ENCODE measurements at regions not wholly inside any gene's neighbourhood (a gene's known extent, or its start where the extent isn't known, plus 50 kb on each side); places are given as distances from the start of the nearest gene placed in this dataset.

DNA sequence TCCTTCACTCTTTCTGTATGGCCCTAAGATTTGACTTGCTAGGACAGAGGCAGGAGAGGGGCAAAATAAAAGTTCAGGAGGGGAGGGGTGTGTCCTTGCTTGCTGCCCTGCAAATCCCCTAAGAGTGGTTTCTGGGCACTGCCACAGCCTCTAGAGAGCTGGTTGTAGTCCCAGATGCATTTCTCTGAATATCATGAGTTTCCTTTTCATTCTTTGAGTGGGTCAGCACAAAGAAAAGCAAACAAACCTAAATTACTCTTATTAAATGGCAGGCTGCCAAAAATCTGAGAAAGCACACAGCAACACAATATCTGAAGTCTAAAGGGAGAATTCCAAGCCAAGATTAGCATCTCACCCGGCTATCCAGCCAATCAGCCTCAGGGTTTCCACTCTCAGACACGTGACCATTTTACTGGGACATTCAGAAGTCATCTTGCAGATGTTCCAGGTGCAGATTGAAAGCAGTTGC lies 919.3 kb downstream of the TUSC7 start:
- no peaks in the 10 kb centered on the region for H3K4me1 ChIP-seq (ENCODE audit: insufficient read depth, low read length)
- H3K36me3 ChIP-seq (ENCODE audit: insufficient read depth, low read length): no peaks in the 10 kb centered on the region
- no peak overlapping the region for H3K9ac ChIP-seq (ENCODE audit: low read depth, low read length)
- H3K9me3 ChIP-seq (ENCODE audit: insufficient read depth, low read length, severe bottlenecking): no peaks in the 10 kb centered on the region
- no peaks in the 10 kb centered on the region for H3K27me3 ChIP-seq (ENCODE audit: insufficient read depth, low read length, poor library complexity)
- TF ChIP-seq, protein P1, sequence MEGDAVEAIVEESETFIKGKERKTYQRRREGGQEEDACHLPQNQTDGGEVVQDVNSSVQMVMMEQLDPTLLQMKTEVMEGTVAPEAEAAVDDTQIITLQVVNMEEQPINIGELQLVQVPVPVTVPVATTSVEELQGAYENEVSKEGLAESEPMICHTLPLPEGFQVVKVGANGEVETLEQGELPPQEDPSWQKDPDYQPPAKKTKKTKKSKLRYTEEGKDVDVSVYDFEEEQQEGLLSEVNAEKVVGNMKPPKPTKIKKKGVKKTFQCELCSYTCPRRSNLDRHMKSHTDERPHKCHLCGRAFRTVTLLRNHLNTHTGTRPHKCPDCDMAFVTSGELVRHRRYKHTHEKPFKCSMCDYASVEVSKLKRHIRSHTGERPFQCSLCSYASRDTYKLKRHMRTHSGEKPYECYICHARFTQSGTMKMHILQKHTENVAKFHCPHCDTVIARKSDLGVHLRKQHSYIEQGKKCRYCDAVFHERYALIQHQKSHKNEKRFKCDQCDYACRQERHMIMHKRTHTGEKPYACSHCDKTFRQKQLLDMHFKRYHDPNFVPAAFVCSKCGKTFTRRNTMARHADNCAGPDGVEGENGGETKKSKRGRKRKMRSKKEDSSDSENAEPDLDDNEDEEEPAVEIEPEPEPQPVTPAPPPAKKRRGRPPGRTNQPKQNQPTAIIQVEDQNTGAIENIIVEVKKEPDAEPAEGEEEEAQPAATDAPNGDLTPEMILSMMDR (IDR thresholded peaks at IDR 0.05; ENCODE audit: borderline replicate concordance, extremely low read depth, low read length, poor library complexity, severe bottlenecking): no peak
- no peak for TF ChIP-seq EZH2 (IDR thresholded peaks at IDR 0.05; ENCODE audit: borderline replicate concordance, low read depth, low read length, severe bottlenecking)
- no peak for ATAC-seq (ENCODE audit: insufficient read depth, low read depth)
- no peak for DNase-seq
- H4K20me1 ChIP-seq (ENCODE audit: insufficient read depth, low read length): no peaks in the 10 kb centered on the region
- no peak overlapping the region for H3K27ac ChIP-seq (ENCODE audit: low read length)
- H3K4me3 ChIP-seq (ENCODE audit: low read depth in 1 of 2, low read length in 2 of 2): no peak overlapping the region
- H3K79me2 ChIP-seq (ENCODE audit: insufficient read depth, low read length): no peaks in the 10 kb centered on the region
- H3K4me2 ChIP-seq (ENCODE audit: insufficient read depth, low read length): no peak overlapping the region
- no peak overlapping the region for H2AFZ ChIP-seq (ENCODE audit: low read depth, low read length)

DNA sequence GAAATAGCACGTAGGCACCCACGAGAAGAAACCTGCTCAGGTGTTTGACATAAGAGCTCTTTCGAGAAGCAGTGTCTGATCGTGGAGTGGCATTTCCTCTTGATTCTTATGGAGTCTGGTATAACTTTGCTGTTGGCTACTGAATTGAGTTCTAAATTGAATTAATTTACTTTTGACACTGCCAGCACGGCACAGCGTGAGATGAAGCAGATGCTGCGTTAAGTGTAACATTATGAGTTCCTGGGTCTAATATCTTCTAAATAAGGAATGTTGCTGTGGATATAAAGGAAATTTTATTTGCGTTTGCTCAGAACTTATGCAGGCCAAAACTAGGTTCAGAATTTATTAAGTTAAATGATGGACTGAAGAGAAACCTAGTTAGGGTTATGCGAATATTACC lies 919.9 kb downstream of the TUSC7 start:
- Histone ChIP-seq H3K4me1 (ENCODE audit: insufficient read depth, low read length) (no peaks in the 10 kb centered on the region), H3K9me3 (ENCODE audit: insufficient read depth, low read length, severe bottlenecking) (no peaks in the 10 kb centered on the region), H3K27me3 (ENCODE audit: insufficient read depth, low read length, poor library complexity) (no peaks in the 10 kb centered on the region), H3K36me3 (ENCODE audit: insufficient read depth, low read length) (no peaks in the 10 kb centered on the region), H2AFZ (ENCODE audit: low read depth, low read length) (no peak overlapping the region), H3K4me3 (ENCODE audit: low read depth in 1 of 2, low read length in 2 of 2) (no peak overlapping the region), H3K79me2 (ENCODE audit: insufficient read depth, low read length) (no peaks in the 10 kb centered on the region), H3K4me2 (ENCODE audit: insufficient read depth, low read length) (no peak overlapping the region), H3K27ac (ENCODE audit: low read length) (no peak overlapping the region), H4K20me1 (ENCODE audit: insufficient read depth, low read length) (no peaks in the 10 kb centered on the region), H3K9ac (ENCODE audit: low read depth, low read length) (no peak overlapping the region)
- DNase-seq: no peak
- TF ChIP-seq, protein P1 (IDR thresholded peaks at IDR 0.05; ENCODE audit: borderline replicate concordance, extremely low read depth, low read length, poor library complexity, severe bottlenecking): no peak
- TF ChIP-seq EZH2 (IDR thresholded peaks at IDR 0.05; ENCODE audit: borderline replicate concordance, low read depth, low read length, severe bottlenecking): no peak
- no peak for ATAC-seq (ENCODE audit: insufficient read depth, low read depth)

DNA sequence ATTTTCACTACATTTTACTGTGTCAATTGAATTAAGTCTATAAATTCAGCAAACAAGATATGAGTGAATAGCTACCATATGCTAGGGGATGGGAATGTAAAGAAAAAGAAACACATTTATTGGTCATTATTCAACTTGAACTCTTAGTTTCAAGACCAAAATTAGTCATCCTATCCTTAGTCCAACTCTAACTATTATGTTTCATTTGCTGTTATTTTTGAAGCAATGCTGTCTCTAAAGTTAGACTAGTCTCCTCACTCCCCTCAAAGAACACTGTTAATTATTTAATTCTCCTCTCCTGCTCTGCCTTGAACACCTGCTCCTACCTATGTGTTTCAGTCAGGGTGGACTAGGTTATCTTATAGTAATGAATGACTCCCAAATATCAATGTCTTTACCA lies 920.9 kb downstream of the TUSC7 start:
- Histone ChIP-seq H3K36me3 (ENCODE audit: insufficient read depth, low read length) (no peaks in the 10 kb centered on the region), H3K9ac (ENCODE audit: low read depth, low read length) (no peak overlapping the region), H2AFZ (ENCODE audit: low read depth, low read length) (no peak overlapping the region), H3K4me3 (ENCODE audit: low read depth in 1 of 2, low read length in 2 of 2) (no peak overlapping the region), H4K20me1 (ENCODE audit: insufficient read depth, low read length) (no peaks in the 10 kb centered on the region), H3K9me3 (ENCODE audit: insufficient read depth, low read length, severe bottlenecking) (no peaks in the 10 kb centered on the region), H3K4me1 (ENCODE audit: insufficient read depth, low read length) (no peaks in the 10 kb centered on the region), H3K27ac (ENCODE audit: low read length) (no peak overlapping the region), H3K27me3 (ENCODE audit: insufficient read depth, low read length, poor library complexity) (no peaks in the 10 kb centered on the region), H3K79me2 (ENCODE audit: insufficient read depth, low read length) (no peaks in the 10 kb centered on the region), H3K4me2 (ENCODE audit: insufficient read depth, low read length) (no peak overlapping the region)
- DNase-seq: no peak
- no peak for TF ChIP-seq EZH2 (IDR thresholded peaks at IDR 0.05; ENCODE audit: borderline replicate concordance, low read depth, low read length, severe bottlenecking)
- TF ChIP-seq, protein P1 (IDR thresholded peaks at IDR 0.05; ENCODE audit: borderline replicate concordance, extremely low read depth, low read length, poor library complexity, severe bottlenecking): no peak
- no peak for ATAC-seq (ENCODE audit: insufficient read depth, low read depth)

DNA sequence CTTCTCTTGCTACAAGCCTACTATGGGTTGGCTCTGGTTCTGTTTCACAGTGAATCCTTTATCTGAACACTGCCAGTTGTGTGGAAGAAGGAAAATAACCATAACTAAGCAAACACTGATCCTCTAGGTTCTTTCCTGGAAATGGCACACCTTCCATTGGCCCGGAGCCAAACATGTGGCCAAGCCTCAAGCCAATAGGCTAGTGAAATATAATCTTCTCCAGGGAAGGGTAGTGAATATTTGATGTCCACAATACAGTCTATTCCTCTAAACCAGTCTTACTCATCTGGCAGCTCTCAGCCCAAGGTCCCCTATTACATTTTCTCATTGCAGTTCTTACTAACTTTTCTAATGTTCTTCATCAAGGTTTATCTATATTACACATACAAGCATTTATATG lies 921.3 kb downstream of the TUSC7 start:
- H2AFZ ChIP-seq (ENCODE audit: low read depth, low read length): no peak overlapping the region
- no peak overlapping the region for H3K4me2 ChIP-seq (ENCODE audit: insufficient read depth, low read length)
- no peak for TF ChIP-seq EZH2 (IDR thresholded peaks at IDR 0.05; ENCODE audit: borderline replicate concordance, low read depth, low read length, severe bottlenecking)
- TF ChIP-seq, protein P1 (IDR thresholded peaks at IDR 0.05; ENCODE audit: borderline replicate concordance, extremely low read depth, low read length, poor library complexity, severe bottlenecking): no peak
- no peak for DNase-seq
- H3K9me3 ChIP-seq (ENCODE audit: insufficient read depth, low read length, severe bottlenecking): no peaks in the 10 kb centered on the region
- H3K36me3 ChIP-seq (ENCODE audit: insufficient read depth, low read length): no peaks in the 10 kb centered on the region
- no peak for ATAC-seq (ENCODE audit: insufficient read depth, low read depth)
- no peak overlapping the region for H3K4me3 ChIP-seq (ENCODE audit: low read depth in 1 of 2, low read length in 2 of 2)
- no peak overlapping the region for H3K27ac ChIP-seq (ENCODE audit: low read length)
- no peaks in the 10 kb centered on the region for H3K79me2 ChIP-seq (ENCODE audit: insufficient read depth, low read length)
- H4K20me1 ChIP-seq (ENCODE audit: insufficient read depth, low read length): no peaks in the 10 kb centered on the region
- H3K9ac ChIP-seq (ENCODE audit: low read depth, low read length): no peak overlapping the region
- H3K27me3 ChIP-seq (ENCODE audit: insufficient read depth, low read length, poor library complexity): no peaks in the 10 kb centered on the region
- no peaks in the 10 kb centered on the region for H3K4me1 ChIP-seq (ENCODE audit: insufficient read depth, low read length)
